HG03064 (cell line): ENCODE measurements at regions not wholly inside any gene's neighbourhood (a gene's known extent, or its start where the extent isn't known, plus 50 kb on each side); places are given as distances from the start of the nearest gene placed in this dataset.
"Not testable (repeated sequence)": the region's sequence is repeated elsewhere in the genome, so short reads cannot be mapped to it uniquely, and the experiment has no call there.

ENCODE experiments used
- ATAC-seq: cut with Tn5 transposase; IDR thresholded peaks from one replicate; pipeline ENCODE4 v1.9.1; 2021; ENCODE audit warnings: low read depth; ENCODE audit not compliant: unreplicated experiment

- ATAC-seq, result no peak
Observed at GRCh38 chr17:33924104-33924503, 331.0 kb upstream of the CCL2 start.

GRCh38 chr17:33925649-33926048, 329.4 kb upstream of the CCL2 start:
- ATAC-seq, result no peak

GRCh38 chr17:33927732-33928133, 327.4 kb upstream of the CCL2 start:
- no peak for ATAC-seq

- no peak for ATAC-seq
Observed at GRCh38 chr17:33929181-33929724, 325.8 kb upstream of the CCL2 start.

- not testable (repeated sequence) for ATAC-seq
Observed at GRCh38 chr17:33931148-33931814, 323.8 kb upstream of the CCL2 start.

- ATAC-seq, result no peak
Observed at GRCh38 chr17:33932996-33933395, 322.1 kb upstream of the CCL2 start.

- ATAC-seq, result no peak
Observed at GRCh38 chr17:33933576-33933975, 321.5 kb upstream of the CCL2 start.

- no peak for ATAC-seq
Observed at GRCh38 chr17:33934696-33935095, 320.4 kb upstream of the CCL2 start.

- ATAC-seq, result no peak
Observed at GRCh38 chr17:33935822-33936221, 319.3 kb upstream of the CCL2 start.

GRCh38 chr17:33936764-33937163, 318.3 kb upstream of the CCL2 start:
- no peak for ATAC-seq

- no peak for ATAC-seq
Observed at GRCh38 chr17:33939959-33940358, 315.1 kb upstream of the CCL2 start.

GRCh38 chr17:33940769-33941370, 314.2 kb upstream of the CCL2 start:
- no peak for ATAC-seq

GRCh38 chr17:33941744-33942143, 313.3 kb upstream of the CCL2 start:
- no peak for ATAC-seq

- no peak for ATAC-seq
Observed at GRCh38 chr17:33942414-33942813, 312.7 kb upstream of the CCL2 start.

- ATAC-seq, result no peak
Observed at GRCh38 chr17:33944412-33944811, 310.7 kb upstream of the CCL2 start.

GRCh38 chr17:33944826-33945225, 310.3 kb upstream of the CCL2 start:
- no peak for ATAC-seq

GRCh38 chr17:33945646-33946546, 309.2 kb upstream of the CCL2 start:
- no peak for ATAC-seq

GRCh38 chr17:33947762-33948161, 307.3 kb upstream of the CCL2 start:
- ATAC-seq, result no peak

- no peak for ATAC-seq
Observed at GRCh38 chr17:33948309-33948708, 306.8 kb upstream of the CCL2 start.

GRCh38 chr17:33949100-33949499, 306.0 kb upstream of the CCL2 start:
- ATAC-seq, result no peak

GRCh38 chr17:33950061-33950460, 305.0 kb upstream of the CCL2 start:
- ATAC-seq, result no peak
